ENCODE measurements at regions not wholly inside any gene's neighbourhood (a gene's known extent, or its start where the extent isn't known, plus 50 kb on each side); places are given as distances from the start of the nearest gene placed in this dataset.

DNA sequence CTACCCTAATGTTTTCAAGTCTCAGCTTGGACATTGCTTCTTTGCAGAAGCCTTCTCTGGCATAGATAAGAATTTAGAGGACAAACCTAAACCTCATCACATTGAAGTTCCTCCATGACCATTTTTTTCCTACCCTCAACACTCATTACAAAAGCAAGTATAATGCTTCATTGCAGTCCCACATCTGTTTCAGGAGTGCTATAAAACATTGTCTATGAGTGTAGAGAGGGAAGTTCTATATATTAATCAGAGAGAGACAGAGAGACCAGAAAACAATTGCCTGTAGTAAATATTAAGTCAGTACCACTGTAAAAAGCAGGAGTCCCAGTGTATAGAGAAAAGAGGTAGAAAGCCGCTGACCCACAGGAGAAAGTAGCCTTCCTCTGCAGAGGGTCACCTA is 149.7 kb downstream of the PRELID2 start:
- no peak for TF ChIP-seq EZH2phosphoT487 (IDR thresholded peaks at IDR 0.05; ENCODE audit: insufficient read depth, low read depth)
- TF ChIP-seq EZH2 (IDR thresholded peaks at IDR 0.05; ENCODE audit: insufficient read depth, poor library complexity, severe bottlenecking): no peak
